ENCODE measurements at regions not wholly inside any gene's neighbourhood (a gene's known extent, or its start where the extent isn't known, plus 50 kb on each side); places are given as distances from the start of the nearest gene placed in this dataset.
"Not testable (repeated sequence)": the region's sequence is repeated elsewhere in the genome, so short reads cannot be mapped to it uniquely, and the experiment has no call there.

GRCh38 chr12:105659355-105660075, 329.0 kb downstream of the C12orf75 start:
- no peak for DNase-seq

- DNase-seq, result not testable (repeated sequence)
Measured at GRCh38 chr12:105664765-105665164, 334.3 kb downstream of the C12orf75 start.

GRCh38 chr12:105665366-105665765, 334.9 kb downstream of the C12orf75 start:
- DNase-seq, result no peak

GRCh38 chr12:105667973-105668743, 337.7 kb downstream of the C12orf75 start:
- DNase-seq, result no peak

- no peak for DNase-seq
Measured at GRCh38 chr12:105670672-105671071, 340.2 kb downstream of the C12orf75 start.

GRCh38 chr12:105671720-105672119, 341.2 kb downstream of the C12orf75 start:
- no peak for DNase-seq

- DNase-seq, result no peak
Measured at GRCh38 chr12:105672121-105672975, 341.9 kb downstream of the C12orf75 start.

GRCh38 chr12:105674871-105675699, 344.6 kb downstream of the C12orf75 start:
- DNase-seq, result no peak

- DNase-seq, result no peak
Measured at GRCh38 chr12:105676694-105677093, 346.2 kb downstream of the C12orf75 start.

GRCh38 chr12:105677672-105678071, 347.2 kb downstream of the C12orf75 start:
- no peak for DNase-seq

GRCh38 chr12:105679982-105680381, 349.5 kb downstream of the C12orf75 start:
- no peak for DNase-seq

GRCh38 chr12:105681341-105681740, 350.9 kb downstream of the C12orf75 start:
- no peak for DNase-seq

GRCh38 chr12:105682821-105683220, 352.3 kb downstream of the C12orf75 start:
- DNase-seq, result not testable (repeated sequence)

GRCh38 chr12:105683836-105684235, 353.3 kb downstream of the C12orf75 start:
- not testable (repeated sequence) for DNase-seq

- no peak for DNase-seq
Measured at GRCh38 chr12:105698075-105698474, 367.6 kb downstream of the C12orf75 start.

GRCh38 chr12:105699209-105699608, 368.7 kb downstream of the C12orf75 start:
- DNase-seq, result no peak

GRCh38 chr12:105704787-105705186, 374.3 kb downstream of the C12orf75 start:
- no peak for DNase-seq

GRCh38 chr12:105705235-105705634, 374.7 kb downstream of the C12orf75 start:
- no peak for DNase-seq

- DNase-seq, result peak; percentile 61
Measured at GRCh38 chr12:105705765-105706164, 375.3 kb downstream of the C12orf75 start.

GRCh38 chr12:105706321-105706972, 376.0 kb downstream of the C12orf75 start:
- peak; percentile 40 for DNase-seq

GRCh38 chr12:105706973-105707334, 376.5 kb downstream of the C12orf75 start:
- DNase-seq, result no peak
